ENCODE measurements at regions not wholly inside any gene's neighbourhood (a gene's known extent, or its start where the extent isn't known, plus 50 kb on each side); places are given as distances from the start of the nearest gene placed in this dataset.
A peak's percentile ranks its signal among the peaks of the same experiment; 100 is the strongest.

DNA sequence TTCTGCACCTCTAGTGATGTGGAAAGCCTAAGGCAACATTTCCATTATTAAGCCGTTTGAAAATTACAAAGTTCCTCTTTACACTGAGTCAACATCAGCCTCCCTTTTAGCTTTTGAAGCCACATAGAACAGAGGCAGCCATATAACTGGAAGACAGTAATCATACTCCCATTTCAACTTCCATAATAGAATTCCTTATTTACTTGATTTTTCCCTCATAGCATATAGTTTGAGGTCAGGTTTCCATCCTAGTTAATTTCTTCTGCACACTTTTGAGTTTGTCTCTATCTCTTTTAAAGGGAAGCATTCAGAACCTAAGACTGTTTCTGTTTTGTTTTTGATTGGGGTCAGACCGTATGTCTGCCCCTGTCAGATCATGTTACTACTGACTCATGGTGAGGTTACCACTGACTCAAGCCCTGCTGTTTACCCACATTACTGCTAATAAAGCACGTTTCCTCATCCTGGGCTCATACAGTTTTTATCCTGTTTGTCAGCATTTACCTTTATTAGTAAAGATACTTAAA is 161.0 kb downstream of the SLC38A4 start (continued):
- TF ChIP-seq MAZ (IDR thresholded peaks at IDR 0.05; ENCODE audit: borderline replicate concordance, low read depth, low read length) (peak; percentile 47; the same call in 1 of the 2 replicates), POLR2A (IDR thresholded peaks at IDR 0.05; ENCODE audit: low read depth, low read length) (no peak), NFE2L2 (IDR thresholded peaks at IDR 0.05; ENCODE audit: low read depth, low read length) (peak; percentile 66; the same call in 1 of the 2 replicates)

DNA sequence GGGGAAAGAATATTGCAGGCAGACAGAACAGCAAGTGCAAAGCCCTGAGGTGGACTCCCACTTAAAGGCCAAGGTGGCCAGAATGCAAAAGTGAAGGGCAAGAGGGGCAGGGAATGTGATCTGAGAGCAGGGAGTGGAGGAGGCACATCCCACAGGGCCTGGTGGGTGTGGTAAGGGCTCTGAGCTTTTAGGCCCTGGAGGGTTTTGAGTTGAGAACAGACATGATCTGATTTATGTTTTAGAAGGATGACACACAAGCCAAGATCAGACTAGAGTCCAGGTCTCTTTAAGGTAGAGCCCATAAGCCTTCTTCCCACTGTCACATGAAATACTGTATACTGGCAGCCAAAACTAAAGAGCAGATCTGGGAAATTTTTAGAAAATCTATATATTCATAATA is 162.5 kb downstream of the SLC38A4 start:
- peak overlapping the region; percentile 53 for H2BK5ac ChIP-seq (ENCODE audit: low read depth, low read length, poor library complexity, severe bottlenecking)
- peaks cover 11% of the 10 kb centered on the region; the same call in 1 of the 2 replicates for H3K9me1 ChIP-seq (ENCODE audit: insufficient read depth, low read length)
- H3K23ac ChIP-seq (ENCODE audit: low read depth, low read length) = peak overlapping the region; percentile 61
- no peak overlapping the region for H3K4me2 ChIP-seq (ENCODE audit: low read depth, low read length)
- ChIA-PET POLR2A (ENCODE audit: unreplicated experiment) (no interaction called here), CTCF (no interaction called here)
- no peak for TF ChIP-seq RAD21 (IDR thresholded peaks at IDR 0.05; ENCODE audit: low read length)
- TF ChIP-seq BHLHE40 (IDR thresholded peaks at IDR 0.05; ENCODE audit: low read depth, low read length) = no peak
- no peak for TF ChIP-seq RFX5 (IDR thresholded peaks at IDR 0.05; ENCODE audit: low read depth, low read length)
- TF ChIP-seq CHD1 (IDR thresholded peaks at IDR 0.05; ENCODE audit: low read depth, low read length) = no peak
- no peak for TF ChIP-seq MXI1 (IDR thresholded peaks at IDR 0.05; ENCODE audit: borderline replicate concordance, low read depth, low read length)
- no peak for TF ChIP-seq FOS (IDR thresholded peaks at IDR 0.05; ENCODE audit: low read depth, low read length)
- H3K56ac ChIP-seq (ENCODE audit: extremely low read depth, insufficient read depth, low read length) = no peak overlapping the region
- peaks cover 24% of the 10 kb centered on the region for H3K4me1 ChIP-seq (ENCODE audit: control insufficient read depth, insufficient read depth, low read length)
- peak overlapping the region; percentile 86 for H2BK120ac ChIP-seq (ENCODE audit: low read depth, low read length)
- in situ Hi-C loops (cut with MboI; ENCODE audit: low sequenced_read_pairs) (loop anchor here (5.0 kb wide), 1 partner anchor 276 kb away; no protein-coding TSS in a partner anchor), intact Hi-C loops (cut with micrococcal nuclease) (loop anchor here (5.0 kb wide), 2 partner anchors 359 to 396 kb away; partner anchors contain the start of gene SLC38A1), dilution Hi-C loops (cut with HindIII; ENCODE audit: low sequenced_read_pairs, unreplicated experiment) (no loop called here)
- no peaks in the 10 kb centered on the region for H3K9me3 ChIP-seq (ENCODE audit: control insufficient read depth, insufficient read depth, low read length)
- DNase-seq (no peak), ATAC-seq (ENCODE audit: low read depth) (no peak)
- peak overlapping the region; percentile 51 to 82 for H4K8ac ChIP-seq (ENCODE audit: low read depth in 2 of 2, low read length in 2 of 2)
- H3K9ac ChIP-seq (ENCODE audit: low read depth, low read length) = 0 out of 2 replicates have a peak overlapping the region, but pooled peaks have one; percentile 4
- peak overlapping the region; percentile 21; the same call in 1 of the 2 replicates for H4K5ac ChIP-seq (ENCODE audit: low read depth, low read length)
- peak overlapping the region; percentile 4 for H2AK9ac ChIP-seq (replicated peaks; ENCODE audit: low read depth, low read length, poor library complexity)
- no peaks in the 10 kb centered on the region for H4K20me1 ChIP-seq (ENCODE audit: insufficient read depth, low read length)
- peak overlapping the region; percentile 39 for H2AFZ ChIP-seq (replicated peaks; ENCODE audit: low read length, poor library complexity)
- H3K14ac ChIP-seq (replicated peaks; ENCODE audit: low read depth, low read length) = peak overlapping the region; percentile 11
- H3K79me1 ChIP-seq (ENCODE audit: low read depth in 1 of 2, low read length in 2 of 2) = peaks cover 11 to 44% of the 10 kb centered on the region in 2 experiments; a peak in 3 of 4 replicates
- no peaks in the 10 kb centered on the region for H3K27me3 ChIP-seq (ENCODE audit: control insufficient read depth, insufficient read depth, low read length)
- H2AK5ac ChIP-seq (ENCODE audit: low read depth, low read length) = peak overlapping the region; percentile 84
- no peaks in the 10 kb centered on the region for H3K36me3 ChIP-seq (ENCODE audit: control insufficient read depth, insufficient read depth, low read length)
- peak overlapping the region; percentile 20 for H3K18ac ChIP-seq (ENCODE audit: low read depth, low read length)
- BruUV-seq (replicated peaks) = no TSS peak
- H3K4me3 ChIP-seq (ENCODE audit: insufficient read depth, low read depth, low read length) = no peak overlapping the region
- peak overlapping the region; percentile 79 for H3K4ac ChIP-seq (ENCODE audit: low read depth, low read length)
- H4K91ac ChIP-seq (ENCODE audit: insufficient read depth, low read depth, low read length) = peak overlapping the region; percentile 78
- H3K27ac ChIP-seq (ENCODE audit: insufficient read depth, low read length) = peak overlapping the region; percentile 41
- H2BK15ac ChIP-seq (ENCODE audit: low read depth, low read length) = peak overlapping the region; percentile 77
- peak overlapping the region; percentile 91 for H2BK20ac ChIP-seq (ENCODE audit: low read depth, low read length)

Measured in IMR-90 (cell line).